NOMO-1 treated with dmso at 0.1 percent for 144 hours (cell line): ENCODE measurements at regions not wholly inside any gene's neighbourhood (a gene's known extent, or its start where the extent isn't known, plus 50 kb on each side); places are given as distances from the start of the nearest gene placed in this dataset.

ENCODE experiments used
- DNase-seq: peaks from one replicate; lab custom pipeline; 2025; ENCODE audit not compliant: unreplicated experiment; lab: John Stamatoyannopoulos, UW

GRCh38 chr13:74045583-74045982 lies 88.6 kb downstream of the KLF12 start:
- no peak for DNase-seq

GRCh38 chr13:74043237-74043636 lies 91.0 kb downstream of the KLF12 start:
- no peak for DNase-seq

- DNase-seq, result no peak
Observed at GRCh38 chr13:74040200-74040599, 94.0 kb downstream of the KLF12 start.

- no peak for DNase-seq
Observed at GRCh38 chr13:74039667-74040066, 94.5 kb downstream of the KLF12 start.

- no peak for DNase-seq
Observed at GRCh38 chr13:74039154-74039553, 95.0 kb downstream of the KLF12 start.

GRCh38 chr13:74037762-74038161 lies 96.4 kb downstream of the KLF12 start:
- DNase-seq, result no peak

- DNase-seq, result no peak
Observed at GRCh38 chr13:74036373-74036772, 97.8 kb downstream of the KLF12 start.

- no peak for DNase-seq
Observed at GRCh38 chr13:74035896-74036295, 98.3 kb downstream of the KLF12 start.

- DNase-seq, result no peak
Observed at GRCh38 chr13:74032325-74032724, 101.9 kb downstream of the KLF12 start.

GRCh38 chr13:74027161-74027779 lies 106.9 kb downstream of the KLF12 start:
- DNase-seq, result no peak

GRCh38 chr13:74026753-74027152 lies 107.5 kb downstream of the KLF12 start:
- no peak for DNase-seq

- no peak for DNase-seq
Observed at GRCh38 chr13:74025369-74025768, 108.8 kb downstream of the KLF12 start.

GRCh38 chr13:74024856-74025255 lies 109.3 kb downstream of the KLF12 start:
- DNase-seq, result no peak

GRCh38 chr13:74024314-74024713 lies 109.9 kb downstream of the KLF12 start:
- no peak for DNase-seq

- DNase-seq, result no peak
Observed at GRCh38 chr13:74023484-74023883, 110.7 kb downstream of the KLF12 start.

- DNase-seq, result no peak
Observed at GRCh38 chr13:74021505-74021904, 112.7 kb downstream of the KLF12 start.

- no peak for DNase-seq
Observed at GRCh38 chr13:74018062-74018431, 116.2 kb downstream of the KLF12 start.

GRCh38 chr13:74017301-74018061 lies 116.7 kb downstream of the KLF12 start:
- no peak for DNase-seq

GRCh38 chr13:74015137-74015536 lies 119.1 kb downstream of the KLF12 start:
- no peak for DNase-seq

GRCh38 chr13:74009100-74009668 lies 125.0 kb downstream of the KLF12 start:
- DNase-seq, result no peak

GRCh38 chr13:74006666-74007065 lies 127.5 kb downstream of the KLF12 start:
- DNase-seq, result no peak

- no peak for DNase-seq
Observed at GRCh38 chr13:74005320-74006157, 128.7 kb downstream of the KLF12 start.
